ENCODE measurements at regions not wholly inside any gene's neighbourhood (a gene's known extent, or its start where the extent isn't known, plus 50 kb on each side); places are given as distances from the start of the nearest gene placed in this dataset.

GRCh38 chr2:203619267-203619878 lies 84.3 kb upstream of the RAPH1 start:
- no peak for DNase-seq (ENCODE audit: low read depth, low spot score)
- 32% methylated on average over 6 of the region's 6 CpGs for WGBS (ENCODE audit: insufficient coverage, insufficient replicate concordance, low lambda C conversion rate, missing lambda C conversion rate)
- Histone ChIP-seq H3K9ac (ENCODE audit: control insufficient read depth, insufficient read depth, low read length) (no peak overlapping the region), H4K20me1 (ENCODE audit: control insufficient read depth, insufficient read depth) (no peaks in the 10 kb centered on the region), H3K79me2 (ENCODE audit: control insufficient read depth, insufficient read depth, low read length) (no peaks in the 10 kb centered on the region), H3K27ac (ENCODE audit: control insufficient read depth, insufficient read depth) (no peak overlapping the region), H3K4me3 (no peak overlapping the region), H3K9me3 (replicated peaks; ENCODE audit: control insufficient read depth, insufficient read depth, low read length) (no peaks in the 10 kb centered on the region; the same call in 2 of the 3 replicates), H3K4me2 (ENCODE audit: control insufficient read depth, insufficient read depth) (no peak overlapping the region), H3K36me3 (ENCODE audit: control insufficient read depth in 2 of 2, insufficient read depth in 2 of 2, low read length in 1 of 2) (no peaks in the 10 kb centered on the region), H3K4me1 (ENCODE audit: control insufficient read depth, insufficient read depth, low read length) (no peaks in the 10 kb centered on the region), H2AFZ (ENCODE audit: control insufficient read depth, low read depth, low read length) (no peak overlapping the region), H3K27me3 (replicated peaks in 1 of 2; ENCODE audit: control insufficient read depth in 2 of 2, insufficient read depth in 2 of 2, low read length in 1 of 2) (no peaks in the 10 kb centered on the region; a peak in 1 of 4 replicates)
- FAIRE-seq = no peak
- no peak for ATAC-seq
- TF ChIP-seq MTA3 (IDR thresholded peaks at IDR 0.05; ENCODE audit: borderline replicate concordance, low read length) (no peak), PAX5 (IDR thresholded peaks at IDR 0.05; ENCODE audit: borderline replicate concordance, low read depth, low read length) (no peak), IKZF1 (conservative IDR thresholded peaks at IDR 0.05) (no peak), EED (IDR thresholded peaks at IDR 0.05; ENCODE audit: low read depth) (no peak), NFIC (IDR thresholded peaks at IDR 0.05; ENCODE audit: low read depth, low read length) (no peak), MEF2B (IDR thresholded peaks at IDR 0.05; ENCODE audit: partially characterized antibody, poor library complexity, severe bottlenecking) (no peak), NR2C1 (IDR thresholded peaks at IDR 0.05) (no peak), TCF7 (IDR thresholded peaks at IDR 0.05; ENCODE audit: borderline replicate concordance) (no peak), JUNB (IDR thresholded peaks at IDR 0.05) (no peak), SUPT20H (IDR thresholded peaks at IDR 0.05; ENCODE audit: borderline replicate concordance, control insufficient read depth, low read depth, low read length) (no peak), ZBTB40 (IDR thresholded peaks at IDR 0.05; ENCODE audit: borderline replicate concordance) (no peak), ASH2L (IDR thresholded peaks at IDR 0.05; ENCODE audit: borderline replicate concordance, low read depth) (no peak), SREBF2 (IDR thresholded peaks at IDR 0.05; ENCODE audit: low read length) (no peak), NR2F1 (conservative IDR thresholded peaks at IDR 0.05) (no peak), YY1 (IDR thresholded peaks at IDR 0.05; ENCODE audit: low read depth, low read length) (no peak), TBL1XR1 (IDR thresholded peaks at IDR 0.05; ENCODE audit: low read depth, low read length) (no peak), YBX1 (IDR thresholded peaks at IDR 0.05) (no peak), NKRF (conservative IDR thresholded peaks at IDR 0.05) (no peak), RBBP5 (conservative IDR thresholded peaks at IDR 0.05) (no peak)
- CTCF ChIA-PET = no interaction called here
- intact Hi-C loops (cut with micrococcal nuclease; ENCODE audit: unreplicated experiment) = no loop called here
- BruUV-seq (replicated peaks) = no TSS peak
- RAD21 ChIA-PET (ENCODE audit: unreplicated experiment) = no interaction called here
- SMC1A ChIA-PET (ENCODE audit: uncharacterized antibody, unreplicated experiment) = no interaction called here
- in situ Hi-C loops (cut with MboI) = no loop called here
- POLR2A ChIA-PET = no interaction called here

All from GM12878 (cell line).